ENCODE measurements at regions not wholly inside any gene's neighbourhood (a gene's known extent, or its start where the extent isn't known, plus 50 kb on each side); places are given as distances from the start of the nearest gene placed in this dataset.

DNA sequence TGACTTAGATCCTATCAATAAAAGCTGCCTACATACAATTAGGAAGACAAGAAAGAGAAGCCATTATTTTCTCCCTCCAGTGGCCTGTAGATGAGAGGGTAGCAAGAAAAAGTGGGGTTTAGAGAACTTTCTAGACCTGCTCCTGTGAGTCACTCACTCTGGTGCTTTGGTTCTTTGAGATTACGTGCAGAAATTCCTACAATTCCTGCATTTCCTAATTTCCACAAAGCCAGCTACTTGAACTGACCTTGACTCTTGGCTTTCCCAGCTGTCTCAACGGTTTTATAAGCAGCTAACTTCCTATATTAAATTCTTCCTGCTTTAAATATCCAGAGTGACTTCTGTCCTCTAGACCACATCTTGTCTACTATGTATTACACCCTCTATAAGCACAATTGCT, 899.5 kb upstream of the KLHL29 start:
- TF ChIP-seq, protein P1, sequence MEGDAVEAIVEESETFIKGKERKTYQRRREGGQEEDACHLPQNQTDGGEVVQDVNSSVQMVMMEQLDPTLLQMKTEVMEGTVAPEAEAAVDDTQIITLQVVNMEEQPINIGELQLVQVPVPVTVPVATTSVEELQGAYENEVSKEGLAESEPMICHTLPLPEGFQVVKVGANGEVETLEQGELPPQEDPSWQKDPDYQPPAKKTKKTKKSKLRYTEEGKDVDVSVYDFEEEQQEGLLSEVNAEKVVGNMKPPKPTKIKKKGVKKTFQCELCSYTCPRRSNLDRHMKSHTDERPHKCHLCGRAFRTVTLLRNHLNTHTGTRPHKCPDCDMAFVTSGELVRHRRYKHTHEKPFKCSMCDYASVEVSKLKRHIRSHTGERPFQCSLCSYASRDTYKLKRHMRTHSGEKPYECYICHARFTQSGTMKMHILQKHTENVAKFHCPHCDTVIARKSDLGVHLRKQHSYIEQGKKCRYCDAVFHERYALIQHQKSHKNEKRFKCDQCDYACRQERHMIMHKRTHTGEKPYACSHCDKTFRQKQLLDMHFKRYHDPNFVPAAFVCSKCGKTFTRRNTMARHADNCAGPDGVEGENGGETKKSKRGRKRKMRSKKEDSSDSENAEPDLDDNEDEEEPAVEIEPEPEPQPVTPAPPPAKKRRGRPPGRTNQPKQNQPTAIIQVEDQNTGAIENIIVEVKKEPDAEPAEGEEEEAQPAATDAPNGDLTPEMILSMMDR (IDR thresholded peaks at IDR 0.05) = no peak
- no peak for TF ChIP-seq POLR2A (IDR thresholded peaks at IDR 0.05)
